ENCODE measurements at regions not wholly inside any gene's neighbourhood (a gene's known extent, or its start where the extent isn't known, plus 50 kb on each side); places are given as distances from the start of the nearest gene placed in this dataset.
"Not testable (repeated sequence)": the region's sequence is repeated elsewhere in the genome, so short reads cannot be mapped to it uniquely, and the experiment has no call there.

GRCh38 chr16:17571499-17572093 is 100.8 kb upstream of the XYLT1 start:
- no peak for DNase-seq

GRCh38 chr16:17568239-17568638 is 97.5 kb upstream of the XYLT1 start:
- no peak for DNase-seq

- DNase-seq, result no peak
Observed at GRCh38 chr16:17567455-17567854, 96.7 kb upstream of the XYLT1 start.

- no peak for DNase-seq
Observed at GRCh38 chr16:17566656-17567450, 96.1 kb upstream of the XYLT1 start.

- DNase-seq, result no peak
Observed at GRCh38 chr16:17566075-17566474, 95.3 kb upstream of the XYLT1 start.

GRCh38 chr16:17565605-17566004 is 94.8 kb upstream of the XYLT1 start:
- DNase-seq, result no peak

GRCh38 chr16:17564856-17565255 is 94.1 kb upstream of the XYLT1 start:
- DNase-seq, result no peak

- DNase-seq, result no peak
Observed at GRCh38 chr16:17563323-17564091, 92.7 kb upstream of the XYLT1 start.

- DNase-seq, result no peak
Observed at GRCh38 chr16:17561056-17561455, 90.3 kb upstream of the XYLT1 start.

- DNase-seq, result no peak
Observed at GRCh38 chr16:17560548-17560947, 89.8 kb upstream of the XYLT1 start.

- DNase-seq, result no peak
Observed at GRCh38 chr16:17559394-17559793, 88.6 kb upstream of the XYLT1 start.

GRCh38 chr16:17557949-17558348 is 87.2 kb upstream of the XYLT1 start:
- DNase-seq, result no peak

- DNase-seq, result no peak
Observed at GRCh38 chr16:17557480-17557879, 86.7 kb upstream of the XYLT1 start.

- DNase-seq, result no peak
Observed at GRCh38 chr16:17556276-17557052, 85.7 kb upstream of the XYLT1 start.

GRCh38 chr16:17555176-17555575 is 84.4 kb upstream of the XYLT1 start:
- DNase-seq, result no peak

- DNase-seq, result no peak
Observed at GRCh38 chr16:17552351-17552750, 81.6 kb upstream of the XYLT1 start.

GRCh38 chr16:17551682-17552081 is 80.9 kb upstream of the XYLT1 start:
- not testable (repeated sequence) for DNase-seq

GRCh38 chr16:17548825-17549224 is 78.1 kb upstream of the XYLT1 start:
- DNase-seq, result no peak

GRCh38 chr16:17544785-17545184 is 74.0 kb upstream of the XYLT1 start:
- DNase-seq, result no peak

GRCh38 chr16:17544304-17544703 is 73.5 kb upstream of the XYLT1 start:
- DNase-seq, result no peak

GRCh38 chr16:17543073-17543472 is 72.3 kb upstream of the XYLT1 start:
- no peak for DNase-seq

- DNase-seq, result no peak
Observed at GRCh38 chr16:17541324-17541723, 70.6 kb upstream of the XYLT1 start.

GRCh38 chr16:17538927-17539326 is 68.2 kb upstream of the XYLT1 start:
- no peak for DNase-seq

All from NCI-H2171 (cell line).